Panc1 (cell line): ENCODE measurements at regions not wholly inside any gene's neighbourhood (a gene's known extent, or its start where the extent isn't known, plus 50 kb on each side); places are given as distances from the start of the nearest gene placed in this dataset.

Experiments used
- ATAC-seq: fragments of 200-7000 bp; cut with Tn5 transposase; 2 replicates; pipeline ENCODE4 v1.9.1; 2020; ENCODE audit warnings: mild to moderate bottlenecking, moderate library complexity
- BruUV-seq: library from RNA; stranded (reverse); fragments of 400-500 nt; replicated peaks from 2 replicates; lab custom pipeline; 2021; lab: Mats Ljungman, UMichigan
- CTCF ChIA-PET: fragments of 300-600 bp; sonication (Branson Sonifier 250); formaldehyde crosslinking; loops from one replicate; lab custom pipeline; 2022; ENCODE audit warnings: antibody characterized with exemption; lab: Charles Lee
- POLR2A ChIA-PET: fragments of 300-600 bp; sonication (Branson Sonifier 250); formaldehyde crosslinking; loops from one replicate; lab custom pipeline; 2022; ENCODE audit warnings: antibody characterized with exemption; lab: Charles Lee
- DNase-seq: peaks from one replicate; pipeline ENCODE4 v3.0.0-alpha.2; 2010; ENCODE audit warnings: low read depth, low spot score
- H3K27ac ChIP-seq: 2 replicates; pipeline ENCODE4 v1.5.1; 2011; ENCODE audit warnings: mild to moderate bottlenecking, low read length, inconsistent platforms
- H3K27me3 ChIP-seq: fragments of 200-500 bp; sonication (Bioruptor generic); 2 replicates; pipeline ENCODE4 v1.6.0; 2014; ENCODE audit warnings: low read length, inconsistent platforms; ENCODE audit not compliant: control insufficient read depth, insufficient read depth
- H3K36me3 ChIP-seq: fragments of 200-500 bp; sonication (Bioruptor generic); 2 replicates; pipeline ENCODE4 v1.5.1; 2014; ENCODE audit warnings: inconsistent platforms, mild to moderate bottlenecking, low read length, moderate library complexity; ENCODE audit not compliant: control insufficient read depth, insufficient read depth
- H3K4me1 ChIP-seq: 2 replicates; pipeline ENCODE4 v1.5.1; 2011; ENCODE audit warnings: inconsistent platforms, mild to moderate bottlenecking, low read length, moderate library complexity; ENCODE audit not compliant: control insufficient read depth, insufficient read depth
- H3K4me3 ChIP-seq, 2 experiments: 2 replicates each; pipeline ENCODE4 v1.5.1; 2011 to 2012; ENCODE audit warnings: low read depth in 2 of 2, low read length in 2 of 2, mild to moderate bottlenecking in 2 of 2, inconsistent platforms in 1 of 2, moderate library complexity in 1 of 2
- H3K9me3 ChIP-seq: fragments of 200-500 bp; sonication (Bioruptor generic); 2 replicates; pipeline ENCODE4 v1.5.1; 2014; ENCODE audit warnings: low read depth, mild to moderate bottlenecking, inconsistent platforms, low read length, moderate library complexity; ENCODE audit not compliant: control insufficient read depth, insufficient read depth
- POLR2AphosphoS5 ChIP-seq: IDR thresholded peaks from 2 replicates; pipeline ENCODE4 v1.6.1; 2012; ENCODE audit warnings: mild to moderate bottlenecking, low read depth, low read length, moderate library complexity
- REST ChIP-seq, 2 experiments: IDR thresholded peaks; 2 replicates each; pipeline ENCODE4 v1.6.1; 2011 to 2012; ENCODE audit warnings: low read depth in 2 of 2, control low read depth in 1 of 2, low read length in 1 of 2, mild to moderate bottlenecking in 1 of 2, moderate library complexity in 1 of 2; ENCODE audit not compliant: insufficient read depth in 1 of 2
- SIN3A ChIP-seq: IDR thresholded peaks from 2 replicates; pipeline ENCODE4 v1.6.1; 2012; ENCODE audit warnings: low read depth, mild to moderate bottlenecking, low read length, moderate library complexity, borderline replicate concordance; ENCODE audit not compliant: insufficient read depth
- TCF7L2 ChIP-seq: IDR thresholded peaks from 2 replicates; pipeline ENCODE4 v1.6.1; 2011; ENCODE audit warnings: mild to moderate bottlenecking, low read depth, low read length, inconsistent platforms
- in situ Hi-C: cut with HindIII; loops from 2 replicates; pipeline ENCODE4 v1.10.0; 2016; ENCODE audit warnings: low sequenced_read_pairs, low pct_unique_long_range_greater_than_20kb
- intact Hi-C: fragments of 100-400 bp; cut with micrococcal nuclease; formaldehyde crosslinking; loops from one replicate; pipeline ENCODE4 v1.10.0; 2022; ENCODE audit not compliant: unreplicated experiment
- TF ChIP-seq, protein P1 (sequence below): fragments of 450-650 bp; IDR thresholded peaks from 2 replicates; pipeline ENCODE4 v1.5.1; 2017; ENCODE audit warnings: mild to moderate bottlenecking

GRCh38 chr2:223668302-223668998 is 66.3 kb upstream of the SCG2 start:
- intact Hi-C loops = no loop called here
- POLR2A ChIA-PET = no interaction called here
- Histone ChIP-seq H3K27ac (no peak overlapping the region), H3K27me3 (no peaks in the 10 kb centered on the region), H3K4me3 (no peak overlapping the region), H3K9me3 (no peaks in the 10 kb centered on the region), H3K36me3 (no peaks in the 10 kb centered on the region), H3K4me1 (no peaks in the 10 kb centered on the region)
- no peak for TF ChIP-seq SIN3A
- no peak for TF ChIP-seq POLR2AphosphoS5
- TF ChIP-seq, protein P1, sequence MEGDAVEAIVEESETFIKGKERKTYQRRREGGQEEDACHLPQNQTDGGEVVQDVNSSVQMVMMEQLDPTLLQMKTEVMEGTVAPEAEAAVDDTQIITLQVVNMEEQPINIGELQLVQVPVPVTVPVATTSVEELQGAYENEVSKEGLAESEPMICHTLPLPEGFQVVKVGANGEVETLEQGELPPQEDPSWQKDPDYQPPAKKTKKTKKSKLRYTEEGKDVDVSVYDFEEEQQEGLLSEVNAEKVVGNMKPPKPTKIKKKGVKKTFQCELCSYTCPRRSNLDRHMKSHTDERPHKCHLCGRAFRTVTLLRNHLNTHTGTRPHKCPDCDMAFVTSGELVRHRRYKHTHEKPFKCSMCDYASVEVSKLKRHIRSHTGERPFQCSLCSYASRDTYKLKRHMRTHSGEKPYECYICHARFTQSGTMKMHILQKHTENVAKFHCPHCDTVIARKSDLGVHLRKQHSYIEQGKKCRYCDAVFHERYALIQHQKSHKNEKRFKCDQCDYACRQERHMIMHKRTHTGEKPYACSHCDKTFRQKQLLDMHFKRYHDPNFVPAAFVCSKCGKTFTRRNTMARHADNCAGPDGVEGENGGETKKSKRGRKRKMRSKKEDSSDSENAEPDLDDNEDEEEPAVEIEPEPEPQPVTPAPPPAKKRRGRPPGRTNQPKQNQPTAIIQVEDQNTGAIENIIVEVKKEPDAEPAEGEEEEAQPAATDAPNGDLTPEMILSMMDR = no peak
- no peak for TF ChIP-seq REST (IDR thresholded peaks at IDR 0.05; ENCODE audit: insufficient read depth in 1 of 2, low read depth in 2 of 2, low read length in 1 of 2)
- no peak for TF ChIP-seq TCF7L2
- in situ Hi-C loops = no loop called here
- BruUV-seq = no TSS peak
- CTCF ChIA-PET = interaction anchor here (0.6 kb wide), 1 partner anchor 697 kb away, joined by 8 read pairs; no protein-coding TSS in a partner anchor
- no peak for DNase-seq
- ATAC-seq = no peak

DNA sequence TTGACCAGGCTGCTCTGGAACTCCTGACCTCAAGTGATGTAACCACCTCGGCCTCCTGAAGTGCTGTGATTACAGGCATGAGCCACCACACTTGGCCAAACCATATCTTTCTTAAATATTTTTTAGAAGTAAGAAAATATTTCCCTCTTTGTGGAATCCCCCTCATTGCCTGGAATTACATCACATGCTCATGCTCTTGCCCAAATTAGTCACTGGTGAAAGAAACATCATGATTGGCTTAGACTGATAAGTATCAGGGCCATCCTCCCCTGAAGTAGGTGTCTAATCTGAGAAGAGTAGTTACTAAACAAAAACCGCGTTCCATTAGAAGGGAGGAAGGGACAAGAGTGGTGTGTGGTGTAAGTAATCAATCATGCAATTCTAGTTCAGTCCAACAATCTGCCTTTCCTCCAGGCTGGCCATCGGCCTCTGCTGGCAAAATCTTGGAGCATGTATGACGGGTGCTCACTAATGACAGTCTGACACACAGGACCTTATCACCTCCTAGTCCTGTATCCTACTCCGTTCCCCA is 52.3 kb upstream of the SCG2 start:
- no peaks in the 10 kb centered on the region for H3K4me1 ChIP-seq
- ChIA-PET CTCF (no interaction called here), POLR2A (no interaction called here)
- H3K27me3 ChIP-seq = no peaks in the 10 kb centered on the region
- ATAC-seq (no peak), DNase-seq (no peak)
- no peak overlapping the region for H3K4me3 ChIP-seq
- H3K36me3 ChIP-seq = no peaks in the 10 kb centered on the region
- BruUV-seq = no TSS peak
- H3K27ac ChIP-seq = no peak overlapping the region
- in situ Hi-C loops = no loop called here
- TF ChIP-seq SIN3A (no peak), POLR2AphosphoS5 (no peak), TCF7L2 (no peak)
- intact Hi-C loops = no loop called here
- no peaks in the 10 kb centered on the region for H3K9me3 ChIP-seq

DNA sequence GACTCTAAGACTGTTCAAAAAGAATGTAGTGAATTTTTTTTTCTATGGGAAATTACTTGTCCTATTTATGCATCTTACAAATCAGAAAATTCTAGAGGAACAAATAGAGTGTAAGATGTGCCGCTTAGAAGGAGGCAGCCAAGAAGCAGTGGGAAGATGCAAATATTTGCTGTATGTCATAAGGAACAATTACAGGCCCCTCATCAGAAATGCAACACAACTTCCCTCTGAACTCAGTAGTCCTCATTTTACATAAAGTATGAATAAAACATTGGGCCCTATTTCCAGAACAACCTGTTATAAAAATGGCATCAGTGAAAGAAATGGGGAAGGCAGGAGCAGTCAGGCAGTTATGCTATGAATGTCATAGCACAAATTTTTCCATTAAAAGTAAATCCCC is 50.7 kb upstream of the SCG2 start:
- ATAC-seq = no peak
- CTCF ChIA-PET = no interaction called here
- no peaks in the 10 kb centered on the region for H3K27me3 ChIP-seq
- in situ Hi-C loops (no loop called here), intact Hi-C loops (no loop called here)
- BruUV-seq = no TSS peak
- TF ChIP-seq REST (IDR thresholded peaks at IDR 0.05; ENCODE audit: insufficient read depth in 1 of 2, low read depth in 2 of 2, low read length in 1 of 2) = no peak
- TF ChIP-seq TCF7L2 = no peak
- no peak for TF ChIP-seq SIN3A
- TF ChIP-seq, protein P1 = no peak
- no peak for TF ChIP-seq POLR2AphosphoS5
- H3K4me1 ChIP-seq = no peaks in the 10 kb centered on the region
- no peak overlapping the region for H3K27ac ChIP-seq
- DNase-seq = no peak
- POLR2A ChIA-PET = no interaction called here
- H3K9me3 ChIP-seq = no peaks in the 10 kb centered on the region
- no peaks in the 10 kb centered on the region for H3K36me3 ChIP-seq
- no peak overlapping the region for H3K4me3 ChIP-seq
